NCI-H446 (cell line): ENCODE measurements at regions not wholly inside any gene's neighbourhood (a gene's known extent, or its start where the extent isn't known, plus 50 kb on each side); places are given as distances from the start of the nearest gene placed in this dataset.
A peak's percentile ranks its signal among the peaks of the same experiment; 100 is the strongest.

ENCODE experiments used
- DNase-seq, 2 experiments: peaks; one replicate each; lab custom pipeline; 2025; lab: John Stamatoyannopoulos, UW

DNA sequence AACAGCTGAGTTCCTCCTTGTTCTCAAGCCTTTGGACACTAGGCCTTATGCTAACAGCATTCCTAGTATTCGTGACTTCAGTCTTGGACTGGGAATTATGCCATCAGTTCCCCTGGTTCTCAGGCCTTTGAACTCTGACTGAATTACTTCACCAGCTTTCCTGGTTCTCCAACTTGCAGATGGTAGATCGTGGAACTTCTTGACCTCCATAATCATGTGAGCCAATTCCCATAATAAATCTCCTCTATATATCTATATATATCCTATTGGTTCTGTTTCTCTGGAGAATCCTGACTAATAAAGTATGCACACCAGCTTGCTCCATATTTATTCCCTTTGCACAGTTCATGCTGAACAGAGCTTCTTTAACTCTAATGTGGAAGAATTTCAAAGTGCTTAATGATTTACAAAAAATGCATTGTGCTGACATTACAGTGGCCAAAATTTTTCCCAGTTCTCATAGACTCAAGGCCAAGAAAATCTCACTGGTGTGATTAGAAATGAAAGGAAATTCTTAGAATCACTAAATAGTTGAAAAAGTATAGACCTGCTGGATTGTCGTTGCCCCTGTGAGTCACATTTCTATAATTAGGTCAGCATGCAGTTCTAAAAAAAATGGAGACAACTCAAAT is 462.9 kb upstream of the ADAMTS5 start:
- no peak for DNase-seq

DNA sequence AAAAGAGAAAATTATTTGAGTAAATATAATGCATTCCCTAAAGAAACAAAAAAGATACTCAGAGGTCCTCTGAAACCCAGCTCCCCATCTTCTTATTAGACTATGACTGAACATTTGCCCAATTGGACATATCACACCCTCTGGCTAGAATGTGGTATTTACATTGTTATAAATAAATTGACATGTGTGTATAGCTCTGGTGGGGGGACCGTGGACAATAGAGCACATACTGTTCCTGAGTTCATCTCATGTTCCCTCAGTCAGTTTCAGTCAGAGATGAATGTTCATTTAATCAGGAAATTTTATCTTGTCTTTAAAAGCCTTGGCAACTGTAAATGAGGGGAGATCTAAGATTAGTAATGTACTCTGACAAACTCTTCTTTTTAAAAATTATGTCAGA is 459.3 kb upstream of the ADAMTS5 start:
- no peak for DNase-seq

- no peak for DNase-seq
Measured at GRCh38 chr21:27425574-27425973, 458.7 kb upstream of the ADAMTS5 start.

DNA sequence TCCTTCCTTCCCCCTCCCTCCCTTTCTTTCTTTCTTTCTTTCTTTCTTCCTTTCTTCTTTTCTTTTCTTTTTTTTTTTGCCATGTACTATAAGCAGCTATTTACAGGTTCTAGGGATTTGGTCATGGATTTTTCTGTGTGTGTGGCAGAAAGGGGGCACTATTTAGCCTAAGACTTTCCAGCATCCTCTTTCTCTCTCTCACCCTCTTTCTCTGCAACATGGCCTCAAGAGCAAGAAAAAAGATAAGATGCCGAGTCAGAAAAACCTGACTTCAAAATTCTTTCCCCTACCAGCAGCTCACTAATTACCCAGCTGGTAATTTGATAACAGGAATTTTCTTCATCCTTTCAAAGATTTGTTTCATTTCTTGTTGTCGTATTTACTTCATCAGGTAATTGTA is 458.3 kb upstream of the ADAMTS5 start:
- no peak for DNase-seq

DNA sequence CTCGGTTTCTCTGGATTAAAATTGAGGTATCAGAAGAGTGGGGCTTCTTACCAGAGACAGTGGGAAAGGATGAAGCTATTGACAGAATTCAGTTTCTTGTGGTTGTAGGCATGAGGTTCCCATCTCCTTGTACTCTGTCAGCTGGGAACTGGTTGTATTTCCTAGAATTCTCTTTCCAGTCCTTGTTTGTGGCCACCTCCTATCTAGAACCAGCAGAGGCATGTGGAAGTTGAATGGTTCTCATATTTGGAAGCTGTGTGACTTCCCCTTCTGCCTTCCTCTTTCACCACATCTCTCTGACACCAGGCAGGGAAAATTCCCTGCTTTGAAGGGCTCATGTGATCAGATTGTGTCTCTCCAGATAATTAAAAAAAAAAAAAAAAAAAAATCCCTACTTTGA is 457.7 kb upstream of the ADAMTS5 start:
- DNase-seq = no peak

DNA sequence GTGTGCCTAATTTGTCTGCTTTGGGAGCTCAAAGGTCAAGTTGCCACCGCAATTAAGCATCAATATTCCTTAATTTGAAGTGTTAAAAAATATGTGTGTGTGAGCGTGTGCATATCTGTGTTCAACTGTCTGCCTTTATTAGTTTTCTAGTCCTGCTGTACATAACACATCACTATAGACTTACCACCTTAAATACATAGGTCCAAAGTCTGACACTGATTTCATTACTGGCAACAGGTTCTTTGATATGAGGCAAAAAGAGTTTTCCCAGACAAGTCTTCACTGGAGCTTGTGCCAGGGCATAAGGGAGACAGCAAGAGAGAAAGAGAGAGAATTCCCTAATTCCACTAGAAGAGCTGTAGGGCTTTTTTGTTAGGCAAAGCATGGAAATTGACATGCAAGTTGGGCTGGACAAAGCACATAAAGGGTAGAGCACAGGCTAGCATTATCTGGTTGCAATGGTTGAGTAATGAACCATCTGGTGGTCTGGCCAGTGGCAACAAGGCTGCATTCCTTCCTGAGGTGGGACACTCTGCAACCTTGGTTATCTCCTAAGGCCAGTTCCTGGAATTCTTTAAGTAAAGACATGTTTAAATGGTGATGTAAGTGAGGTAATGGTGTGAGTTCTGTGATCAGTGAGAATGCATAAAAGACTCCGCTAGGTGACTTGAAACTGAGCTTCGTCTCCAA is 457.2 kb upstream of the ADAMTS5 start:
- DNase-seq = no peak

GRCh38 chr21:27423038-27423437 is 456.1 kb upstream of the ADAMTS5 start:
- no peak for DNase-seq

GRCh38 chr21:27422435-27422834 is 455.5 kb upstream of the ADAMTS5 start:
- DNase-seq = no peak

DNA sequence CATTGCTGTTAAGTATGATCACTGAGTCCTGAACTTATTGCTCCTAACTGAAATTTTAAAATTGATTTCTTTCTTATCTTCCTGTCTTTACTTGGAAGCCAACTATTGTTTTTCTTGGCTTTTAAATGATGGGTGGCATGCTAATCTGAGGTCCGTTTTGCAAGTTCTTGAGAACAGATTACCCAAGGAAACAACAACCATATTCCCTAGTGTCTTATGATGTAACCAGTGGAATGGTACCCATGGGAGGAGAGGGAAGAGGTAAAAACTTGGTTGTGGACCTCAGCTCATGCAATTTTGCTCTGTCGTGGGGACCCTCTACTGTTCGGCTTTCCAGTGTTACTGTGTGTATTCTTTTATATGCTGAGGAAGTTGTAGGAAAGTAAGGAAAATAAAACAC is 454.8 kb upstream of the ADAMTS5 start:
- DNase-seq = no peak

DNA sequence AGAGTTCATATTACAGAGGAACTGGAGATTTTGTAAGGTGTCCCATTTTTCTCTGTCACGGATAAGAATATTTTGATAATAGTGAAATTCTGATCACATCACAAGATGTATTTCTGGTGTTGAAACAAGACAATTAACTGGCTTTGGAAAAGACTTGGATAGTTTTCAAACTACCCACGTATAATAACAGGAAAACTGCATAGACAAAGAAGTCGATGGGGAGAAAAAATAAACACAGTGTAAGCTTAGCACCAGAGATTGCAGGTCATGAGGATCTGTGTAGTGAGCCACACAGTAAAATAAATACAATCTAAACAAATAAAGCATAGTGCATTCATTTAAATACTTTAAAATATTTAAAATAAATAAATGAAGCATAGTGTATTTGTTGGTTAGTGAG is 452.3 kb upstream of the ADAMTS5 start:
- no peak for DNase-seq

- DNase-seq = no peak
Measured at GRCh38 chr21:27418346-27418745, 451.5 kb upstream of the ADAMTS5 start.

- no peak for DNase-seq
Measured at GRCh38 chr21:27412530-27412929, 445.6 kb upstream of the ADAMTS5 start.

- no peak for DNase-seq
Measured at GRCh38 chr21:27408826-27409225, 441.9 kb upstream of the ADAMTS5 start.

DNA sequence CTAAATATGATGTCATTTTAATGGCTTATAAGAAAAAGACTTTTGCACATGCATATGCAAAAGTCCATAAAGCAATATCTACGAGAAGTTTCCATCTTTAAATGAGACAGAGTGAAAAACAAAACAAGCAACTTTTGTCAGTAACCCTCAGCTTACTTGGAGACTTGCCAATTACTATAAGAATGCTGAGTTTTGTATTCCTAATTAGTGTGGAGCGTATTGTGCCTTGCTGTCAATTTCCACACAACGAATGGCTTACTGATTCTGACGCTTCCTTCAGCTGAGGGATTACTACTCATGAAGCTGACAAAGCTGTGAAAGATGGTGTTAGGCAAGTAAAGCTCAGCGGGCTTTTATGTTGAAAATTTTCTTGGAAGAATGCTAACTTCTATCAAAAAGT is 440.4 kb upstream of the ADAMTS5 start:
- DNase-seq = no peak

DNA sequence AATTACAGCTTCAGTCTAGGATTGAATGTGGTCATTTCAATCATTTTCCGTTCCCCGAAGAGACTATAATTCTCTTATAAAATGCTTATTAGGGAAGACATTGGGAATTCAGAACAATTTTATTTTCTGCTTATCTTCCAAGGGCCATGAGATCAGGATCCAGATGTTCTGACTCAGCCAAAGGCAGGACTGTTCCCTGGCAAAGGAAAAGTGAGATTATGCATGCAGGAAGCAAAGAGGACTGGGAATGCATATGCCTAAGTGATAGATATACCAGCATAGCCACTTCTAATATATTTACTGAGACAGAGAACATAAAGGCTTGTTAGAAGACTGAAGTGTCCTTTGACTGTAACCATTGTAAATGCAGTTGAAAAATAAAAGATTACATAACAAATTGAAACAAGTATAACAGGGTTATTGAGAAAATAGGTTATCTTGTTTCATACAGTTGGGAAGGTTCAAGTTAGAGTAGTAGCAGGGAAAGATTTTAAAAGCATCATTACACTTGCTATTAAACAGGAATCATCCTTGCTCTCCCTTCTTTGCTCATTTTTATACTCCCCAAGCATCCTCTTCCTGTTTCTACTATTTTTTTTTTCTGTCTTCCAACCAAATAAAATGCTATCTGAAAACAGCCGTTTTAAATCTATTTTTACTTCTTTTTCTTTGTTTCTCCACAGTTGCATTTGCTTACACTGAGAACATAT is 439.6 kb upstream of the ADAMTS5 start:
- no peak for DNase-seq

DNA sequence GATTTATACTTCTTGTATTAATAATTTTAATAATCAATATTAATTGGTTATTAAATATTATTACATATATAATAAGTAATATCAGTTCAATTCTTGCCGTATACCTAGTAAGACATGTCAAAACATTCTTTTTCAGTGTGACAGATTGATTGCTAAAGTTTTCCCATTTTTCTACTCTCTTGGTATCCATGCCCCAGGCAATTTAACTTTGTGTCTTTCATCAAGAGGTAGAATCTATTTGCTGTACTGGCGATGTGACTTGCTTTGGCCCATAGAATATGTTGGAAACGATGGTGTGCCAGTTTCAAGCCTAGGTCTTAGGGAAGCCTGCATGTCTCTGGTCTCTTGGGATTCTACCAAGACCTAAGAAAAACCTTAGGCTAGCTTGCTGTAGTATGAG is 436.1 kb upstream of the ADAMTS5 start:
- DNase-seq = no peak

GRCh38 chr21:27400045-27400444 is 433.2 kb upstream of the ADAMTS5 start:
- no peak for DNase-seq

- DNase-seq = no peak
Measured at GRCh38 chr21:27397578-27397977, 430.7 kb upstream of the ADAMTS5 start.

GRCh38 chr21:27393726-27394125 is 426.8 kb upstream of the ADAMTS5 start:
- no peak for DNase-seq

DNA sequence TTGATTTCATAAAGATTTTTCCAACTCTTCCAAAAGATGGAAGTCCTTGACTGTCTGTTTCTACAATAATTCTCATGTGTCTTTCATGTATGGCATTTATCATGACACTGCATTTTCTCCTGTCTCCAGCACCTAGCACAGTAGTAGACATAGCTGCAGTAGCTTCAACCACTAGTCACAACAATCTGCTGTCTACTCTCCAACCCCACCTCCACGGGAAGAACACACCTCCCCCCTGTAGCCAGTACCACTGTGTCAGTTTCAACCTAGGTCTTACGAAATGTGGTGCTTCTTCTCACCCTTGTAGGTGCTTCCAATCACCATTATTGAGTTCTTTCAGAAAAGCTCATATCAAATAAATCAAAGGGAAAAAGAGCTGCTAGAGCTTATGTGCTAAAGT is 425.1 kb upstream of the ADAMTS5 start:
- no peak for DNase-seq

GRCh38 chr21:27390384-27390783 is 423.5 kb upstream of the ADAMTS5 start:
- no peak for DNase-seq

GRCh38 chr21:27388825-27389224 is 421.9 kb upstream of the ADAMTS5 start:
- DNase-seq = no peak

DNA sequence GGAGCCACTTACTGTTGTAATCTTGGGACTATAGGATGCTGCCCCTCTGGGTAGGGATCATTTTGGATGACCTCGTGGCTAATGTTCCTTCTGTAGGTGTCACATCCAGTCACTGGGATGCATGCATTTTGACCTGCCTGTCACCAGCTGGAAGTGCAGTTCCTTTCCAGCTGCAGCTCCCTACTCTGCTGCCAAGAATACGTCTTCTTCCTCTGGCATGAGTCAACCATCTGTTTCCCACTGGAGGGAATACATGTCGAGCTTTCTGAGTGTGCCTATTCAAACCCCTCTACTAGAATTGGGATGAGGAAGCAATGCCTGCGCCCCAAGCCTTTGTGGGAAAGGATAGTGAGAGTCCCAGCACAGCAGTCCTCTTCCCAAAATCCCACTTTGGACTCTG is 415.5 kb upstream of the ADAMTS5 start:
- peak in 1 of 2 experiments; percentile 51 for DNase-seq
